A549 (cell line): ENCODE measurements at regions not wholly inside any gene's neighbourhood (a gene's known extent, or its start where the extent isn't known, plus 50 kb on each side); places are given as distances from the start of the nearest gene placed in this dataset.

Experiments used
- ATAC-seq, 2 experiments: fragments of 200-7000 bp in 1 of 2; fragments of >200 bp in 1 of 2; cut with Nextera tagmentation in 1 of 2; cut with Tn5 transposase in 1 of 2; 3 replicates each; pipeline versions ENCODE4 v1.8.0 to v1.9.1; 2018 to 2020; ENCODE audit warnings: mild to moderate bottlenecking in 1 of 2, moderate library complexity in 1 of 2
- CTCF ChIA-PET: fragments of 300-600 bp; sonication (Branson Sonifier 250); formaldehyde crosslinking; extraction: SDS; loops from one replicate; lab custom pipeline; 2021; ENCODE audit warnings: antibody characterized with exemption, inconsistent platforms; lab: Yijun Ruan, JAX
- POLR2A ChIA-PET: fragments of 350-600 bp; formaldehyde crosslinking; extraction: SDS; loops from one replicate; lab custom pipeline; 2021; ENCODE audit warnings: antibody characterized with exemption, inconsistent platforms; lab: Yijun Ruan, JAX
- DNase-seq, 2 experiments: peaks; one replicate each; pipeline versions ENCODE4 v3.0.0 to v3.0.0-alpha.2; 2011 to 2016; ENCODE audit warnings: low read depth in 1 of 2, low spot score in 1 of 2
- FAIRE-seq: peaks from 2 replicates; lab custom pipeline; 2011; peaks lifted over from hg19 to GRCh38; lab: Jason Lieb, UNC
- H3K27ac ChIP-seq, 2 experiments: fragments of >200 bp; sonication (Bioruptor Twin); formaldehyde crosslinking; 3 replicates each; pipeline ENCODE4 v1.5.1; 2016 to 2017
- H3K4me1 ChIP-seq: fragments of >200 bp; sonication (Bioruptor Twin); formaldehyde crosslinking; 3 replicates; pipeline ENCODE4 v1.6.1; 2016
- H3K4me2 ChIP-seq: fragments of >200 bp; sonication (Bioruptor Twin); formaldehyde crosslinking; 3 replicates; pipeline ENCODE4 v1.6.1; 2016
- H3K4me3 ChIP-seq: fragments of >200 bp; sonication (Bioruptor Twin); formaldehyde crosslinking; 3 replicates; pipeline ENCODE4 v1.5.1; 2016
- H3K9me3 ChIP-seq: fragments of >200 bp; sonication (Bioruptor Twin); formaldehyde crosslinking; 3 replicates; pipeline ENCODE4 v1.6.1; 2016
- BCL3 ChIP-seq: fragments of >200 bp; sonication (Bioruptor Twin); formaldehyde crosslinking; IDR thresholded peaks from 3 replicates; pipeline ENCODE4 v1.6.1; 2016
- CBX2 ChIP-seq: fragments of 200-600 bp; sonication (generic); IDR thresholded peaks from 2 replicates; pipeline ENCODE4 v1.6.1; 2016; ENCODE audit warnings: low read depth, mild to moderate bottlenecking, borderline replicate concordance
- CEBPB ChIP-seq, 2 experiments: fragments of >200 bp in 1 of 2; sonication (Bioruptor Twin) in 1 of 2; formaldehyde crosslinking in 1 of 2; IDR thresholded peaks; 2 replicates each; pipeline ENCODE4 v1.6.1; 2012 to 2016
- CHD2 ChIP-seq: fragments of 150-350 bp; IDR thresholded peaks from 2 replicates; pipeline ENCODE4 v1.6.1; 2014; ENCODE audit warnings: low read length; ENCODE audit not compliant: partially characterized antibody
- CHD4 ChIP-seq: fragments of 200-600 bp; sonication (generic); IDR thresholded peaks from 2 replicates; pipeline ENCODE4 v1.6.1; 2016; ENCODE audit warnings: antibody characterized with exemption, mild to moderate bottlenecking, borderline replicate concordance
- CTCF ChIP-seq: fragments of >200 bp; sonication (Bioruptor Twin); formaldehyde crosslinking; IDR thresholded peaks from 3 replicates; pipeline ENCODE4 v1.5.1; 2016
- EHMT2 ChIP-seq: fragments of 200-600 bp; sonication (generic); IDR thresholded peaks from 2 replicates; pipeline ENCODE4 v1.6.1; 2016; ENCODE audit warnings: antibody characterized with exemption, low read depth, mild to moderate bottlenecking, moderate library complexity
- ELK1 ChIP-seq: fragments of 150-350 bp; IDR thresholded peaks from 2 replicates; pipeline ENCODE4 v1.6.1; 2014; ENCODE audit warnings: low read depth, mild to moderate bottlenecking, low read length
- EP300 ChIP-seq, 2 experiments: fragments of >200 bp; sonication (Bioruptor Twin); formaldehyde crosslinking; IDR thresholded peaks; 2 replicates in 1 of 2; 3 replicates in 1 of 2; pipeline ENCODE4 v1.6.1; 2016 to 2017
- FOSB ChIP-seq: fragments of 250-450 bp; sonication (Bioruptor Pico); IDR thresholded peaks from 2 replicates; pipeline ENCODE4 v1.5.0; 2020; ENCODE audit warnings: mild to moderate bottlenecking, moderate library complexity
- FOXS1 ChIP-seq: fragments of 250-450 bp; sonication (Bioruptor Pico); IDR thresholded peaks from 2 replicates; pipeline ENCODE4 v1.5.0; 2020; ENCODE audit warnings: mild to moderate bottlenecking, moderate library complexity
- HOXA7 ChIP-seq: fragments of 250-450 bp; sonication (Bioruptor Pico); IDR thresholded peaks from 2 replicates; pipeline ENCODE4 v1.5.0; 2020; ENCODE audit warnings: mild to moderate bottlenecking, moderate library complexity
- HOXB13 ChIP-seq: fragments of 250-450 bp; sonication (Bioruptor Pico); IDR thresholded peaks from 2 replicates; pipeline ENCODE4 v1.5.0; 2020; ENCODE audit warnings: low read depth, mild to moderate bottlenecking, moderate library complexity
- JUN ChIP-seq, 2 experiments: fragments of >200 bp; sonication (Bioruptor Twin); formaldehyde crosslinking; IDR thresholded peaks; 2 replicates in 1 of 2; 3 replicates in 1 of 2; pipeline ENCODE4 v1.6.1; 2016 to 2017
- KDM1A ChIP-seq: fragments of 200-600 bp; sonication (generic); IDR thresholded peaks from 2 replicates; pipeline ENCODE4 v1.6.1; 2016; ENCODE audit warnings: low read depth, mild to moderate bottlenecking
- MAX ChIP-seq: IDR thresholded peaks from 2 replicates; pipeline ENCODE4 v1.6.1; 2012
- MYC ChIP-seq: IDR thresholded peaks from 2 replicates; pipeline ENCODE4 v1.6.1; 2012; ENCODE audit warnings: mild to moderate bottlenecking, inconsistent platforms, low read length, improper control_type of control experiment, borderline replicate concordance
- POLR2A ChIP-seq: IDR thresholded peaks from 2 replicates; pipeline ENCODE4 v1.6.1; 2012; ENCODE audit warnings: mild to moderate bottlenecking, low read length
- RAD21 ChIP-seq, 2 experiments: fragments of >200 bp in 1 of 2; sonication (Bioruptor Twin) in 1 of 2; formaldehyde crosslinking in 1 of 2; IDR thresholded peaks in 1 of 2; conservative IDR thresholded peaks in 1 of 2; 2 replicates in 1 of 2; 3 replicates in 1 of 2; pipeline ENCODE4 v1.6.1; 2012 to 2018; ENCODE audit warnings: inconsistent platforms in 1 of 2
- RNF2 ChIP-seq: fragments of 200-600 bp; sonication (generic); IDR thresholded peaks from 2 replicates; pipeline ENCODE4 v1.6.1; 2016; ENCODE audit warnings: low read depth, mild to moderate bottlenecking, antibody characterized with exemption, moderate library complexity, borderline replicate concordance
- SMC3 ChIP-seq: fragments of >200 bp; sonication (Bioruptor Twin); formaldehyde crosslinking; IDR thresholded peaks from 3 replicates; pipeline ENCODE4 v1.6.1; 2018; ENCODE audit warnings: inconsistent platforms
- SREBF2 ChIP-seq: fragments of 450-650 bp; IDR thresholded peaks from 2 replicates; pipeline ENCODE4 v1.6.1; 2014; ENCODE audit warnings: mild to moderate bottlenecking, moderate library complexity
- USF2 ChIP-seq: fragments of 450-650 bp; IDR thresholded peaks from 2 replicates; pipeline ENCODE4 v1.6.1; 2014; ENCODE audit warnings: antibody characterized with exemption
- ZC3H11A ChIP-seq: fragments of 450-650 bp; IDR thresholded peaks from 2 replicates; pipeline ENCODE4 v1.6.1; 2014; ENCODE audit warnings: antibody characterized with exemption, mild to moderate bottlenecking
- ZNF302 ChIP-seq: fragments of 250-450 bp; sonication (Bioruptor Pico); IDR thresholded peaks from 2 replicates; pipeline ENCODE4 v1.9.0; 2021; ENCODE audit warnings: inconsistent platforms, mild to moderate bottlenecking, moderate library complexity
- ZSCAN20 ChIP-seq: fragments of 250-450 bp; sonication (Bioruptor Pico); IDR thresholded peaks from 2 replicates; pipeline ENCODE4 v1.8.0; 2022; ENCODE audit warnings: mild to moderate bottlenecking, moderate library complexity
- WGBS: methylation state at CpG from one replicate; pipeline ENCODE4 v1.1.6; 2017; ENCODE audit errors: missing lambda C conversion rate; 5-methylcytosine and 5-hydroxymethylcytosine counted together

- no peak for FAIRE-seq
- POLR2A ChIA-PET = interaction anchor here (1.3 to 2.1 kb wide), 2 partner anchors 72 to 115 kb away, joined by 9 to 20 read pairs; partner anchors contain the start of gene HNF1B
- peak overlapping the region; percentile 0 to 86; a peak in 4 of 6 replicates for H3K27ac ChIP-seq
Observed at GRCh38 chr17:37816950-37817349, 72.1 kb upstream of the HNF1B start.

GRCh38 chr17:37815536-37815935 lies 70.7 kb upstream of the HNF1B start:
- H3K27ac ChIP-seq = peak overlapping the region; percentile 42 to 86; a peak in 5 of 6 replicates
- 40% methylated on average over 4 of the region's 4 CpGs for WGBS
- H3K9me3 ChIP-seq = no peaks in the 10 kb centered on the region; the same call in 2 of the 3 replicates
- TF ChIP-seq CEBPB (IDR thresholded peaks at IDR 0.05) (0 out of 4 replicates have a peak, but pooled peaks of 1 of the 2 experiments have one; percentile 30), EP300 (IDR thresholded peaks at IDR 0.05) (no peak), ZNF302 (CRISPR knock-in tag) (no peak), RNF2 (no peak), SREBF2 (no peak), MYC (no peak)
- no peak overlapping the region for H3K4me3 ChIP-seq
- peak overlapping the region; percentile 7; the same call in 2 of the 3 replicates for H3K4me2 ChIP-seq
- ChIA-PET CTCF (interaction anchor here (1.0 to 10.6 kb wide), 46 partner anchors 10 to 287 kb away, joined by 3 to 153 read pairs (median 11); partner anchors contain the start of genes DDX52, HNF1B and SYNRG), POLR2A (interaction anchor here (1.3 to 2.1 kb wide), 2 partner anchors 71 to 113 kb away, joined by 9 to 20 read pairs; partner anchors contain the start of gene HNF1B)
- peaks cover 68% of the 10 kb centered on the region for H3K4me1 ChIP-seq
- DNase-seq = peak in 1 of 2 experiments; percentile 64
- no peak for ATAC-seq
- no peak for FAIRE-seq

More at GRCh38 chr17:37816950-37817349, 72.1 kb upstream of the HNF1B start:
- DNase-seq (peak in 1 of 2 experiments; percentile 34), ATAC-seq (peak in 1 of 2 experiments; percentile 10; a peak in 1 of 6 replicates)
- no peak overlapping the region for H3K4me3 ChIP-seq
- peaks cover 74% of the 10 kb centered on the region for H3K4me1 ChIP-seq
- WGBS = 14% methylated on average over 2 of the region's 2 CpGs
- no peaks in the 10 kb centered on the region; the same call in 2 of the 3 replicates for H3K9me3 ChIP-seq
- peak overlapping the region; percentile 38; the same call in 1 of the 3 replicates for H3K4me2 ChIP-seq
- TF ChIP-seq HOXA7 (no peak), MAX (0 out of 2 replicates have a peak, but pooled peaks have one; percentile 27)
- CTCF ChIA-PET = interaction anchor here (0.5 to 10.6 kb wide), 64 partner anchors 9 to 1204 kb away, joined by 3 to 153 read pairs (median 8); partner anchors contain the start of genes DDX52, HNF1B and SYNRG

- ATAC-seq = peak; percentile 91 to 93
- peak; percentile 89 to 94 for DNase-seq
- FAIRE-seq = no peak
- POLR2A ChIA-PET = interaction anchor here (1.0 kb wide), 1 partner anchor 69 kb away, joined by 3 read pairs; the partner anchor contains the start of gene HNF1B
- Histone ChIP-seq H3K27ac (peak overlapping the region; percentile 53 to 86), H3K4me2 (peak overlapping the region; percentile 65), H3K4me3 (no peak overlapping the region), H3K9me3 (no peaks in the 10 kb centered on the region; the same call in 2 of the 3 replicates), H3K4me1 (peaks cover 53% of the 10 kb centered on the region)
- CTCF ChIA-PET = interaction anchor here (0.6 to 10.6 kb wide), 12 partner anchors 21 to 285 kb away, joined by 3 to 153 read pairs (median 16); partner anchors contain the start of genes DDX52 and HNF1B
- WGBS = 4% methylated on average over 4 of the region's 4 CpGs
- TF ChIP-seq JUN (IDR thresholded peaks at IDR 0.05) (peak in 1 of 2 experiments; percentile 66; a peak in 1 of 5 replicates), RNF2 (no peak), ZNF302 (CRISPR knock-in tag) (no peak), FOSB (no peak), CBX2 (no peak), POLR2A (no peak), CEBPB (IDR thresholded peaks at IDR 0.05) (peak in 1 of 2 experiments; percentile 3; a peak in 1 of 4 replicates), HOXB13 (CRISPR knock-in tag) (no peak), KDM1A (no peak), ZC3H11A (no peak), MYC (no peak), CHD2 (no peak), USF2 (no peak; the same call in 1 of the 2 replicates), RAD21 (conservative IDR thresholded peaks at IDR 0.05 in 1 of 2, IDR thresholded peaks at IDR 0.05 in 1 of 2) (peak in 1 of 2 experiments; percentile 15; a peak in 2 of 5 replicates), ZSCAN20 (CRISPR knock-in tag) (no peak), CHD4 (no peak), SMC3 (no peak; the same call in 2 of the 3 replicates), FOXS1 (CRISPR knock-in tag) (no peak; the same call in 1 of the 2 replicates), CTCF (no peak), ELK1 (no peak), BCL3 (0 out of 3 replicates have a peak, but pooled peaks have one; percentile 39), EHMT2 (no peak)
Observed at GRCh38 chr17:37813751-37814150, 68.9 kb upstream of the HNF1B start.
